HG03469 (cell line): ENCODE measurements at regions not wholly inside any gene's neighbourhood (a gene's known extent, or its start where the extent isn't known, plus 50 kb on each side); places are given as distances from the start of the nearest gene placed in this dataset.
"Not testable (repeated sequence)": the region's sequence is repeated elsewhere in the genome, so short reads cannot be mapped to it uniquely, and the experiment has no call there.

Source experiments
- ATAC-seq: cut with Tn5 transposase; IDR thresholded peaks from one replicate; pipeline ENCODE4 v1.9.1; 2021; ENCODE audit warnings: mild to moderate bottlenecking, moderate library complexity, moderate number of reproducible peaks; ENCODE audit not compliant: unreplicated experiment

- ATAC-seq = no peak
Observed at GRCh38 chr16:86858501-86858900, 280.2 kb downstream of the FOXL1 start.

GRCh38 chr16:86861270-86861858, 283.0 kb downstream of the FOXL1 start:
- ATAC-seq = not testable (repeated sequence)

- no peak for ATAC-seq
Observed at GRCh38 chr16:86862595-86863280, 284.4 kb downstream of the FOXL1 start.

- ATAC-seq = no peak
Observed at GRCh38 chr16:86863609-86864008, 285.3 kb downstream of the FOXL1 start.

- no peak for ATAC-seq
Observed at GRCh38 chr16:86864586-86864985, 286.2 kb downstream of the FOXL1 start.

GRCh38 chr16:86865851-86866662, 287.7 kb downstream of the FOXL1 start:
- no peak for ATAC-seq

GRCh38 chr16:86866986-86867722, 288.8 kb downstream of the FOXL1 start:
- no peak for ATAC-seq

GRCh38 chr16:86868070-86868469, 289.7 kb downstream of the FOXL1 start:
- no peak for ATAC-seq

- no peak for ATAC-seq
Observed at GRCh38 chr16:86868786-86869185, 290.4 kb downstream of the FOXL1 start.

- ATAC-seq = no peak
Observed at GRCh38 chr16:86869288-86870022, 291.1 kb downstream of the FOXL1 start.

- ATAC-seq = no peak
Observed at GRCh38 chr16:86870380-86870779, 292.0 kb downstream of the FOXL1 start.

GRCh38 chr16:86872131-86872530, 293.8 kb downstream of the FOXL1 start:
- ATAC-seq = no peak

GRCh38 chr16:86872833-86873232, 294.5 kb downstream of the FOXL1 start:
- ATAC-seq = no peak

- ATAC-seq = no peak
Observed at GRCh38 chr16:86874141-86874540, 295.8 kb downstream of the FOXL1 start.

- ATAC-seq = no peak
Observed at GRCh38 chr16:86876499-86876898, 298.1 kb downstream of the FOXL1 start.

GRCh38 chr16:86877108-86877507, 298.8 kb downstream of the FOXL1 start:
- no peak for ATAC-seq

- ATAC-seq = no peak
Observed at GRCh38 chr16:86877835-86878234, 299.5 kb downstream of the FOXL1 start.

GRCh38 chr16:86878236-86879080, 300.1 kb downstream of the FOXL1 start:
- ATAC-seq = no peak

GRCh38 chr16:86879268-86879667, 300.9 kb downstream of the FOXL1 start:
- no peak for ATAC-seq
